Tibial artery (tissue), 4 donors: ENCODE measurements at regions not wholly inside any gene's neighbourhood (a gene's known extent, or its start where the extent isn't known, plus 50 kb on each side); places are given as distances from the start of the nearest gene placed in this dataset.

Source experiments
- DNase-seq, 2 donors: peaks; one replicate each; pipeline ENCODE4 v3.0.0-alpha.2; 2019
- H3K27ac ChIP-seq, 2 donors: fragments of 200-600 bp; sonication (generic) in 1 of 2; 1 replicate in 1 of 2; 2 replicates in 1 of 2; pipeline ENCODE4 v1.5.1; 2018 to 2019; ENCODE audit warnings: mild to moderate bottlenecking in 1 of 2
- H3K27me3 ChIP-seq, 2 donors: fragments of 200-600 bp; sonication (generic) in 1 of 2; one replicate each; pipeline versions ENCODE4 v1.5.1 to v1.6.0; 2016 to 2019
- H3K36me3 ChIP-seq, 3 donors: fragments of 200-600 bp; sonication (generic) in 2 of 3; one replicate each; pipeline ENCODE4 v1.5.1; 2016 to 2019; ENCODE audit warnings: mild to moderate bottlenecking in 2 of 3
- H3K4me1 ChIP-seq, 4 donors: fragments of 200-600 bp; sonication (generic) in 2 of 4; 1 replicate in 3 of 4; 2 replicates in 1 of 4; pipeline ENCODE4 v1.5.1; 2016 to 2019
- H3K4me3 ChIP-seq, 2 donors: fragments of 200-600 bp; sonication (generic) in 1 of 2; 1 replicate in 1 of 2; 2 replicates in 1 of 2; pipeline ENCODE4 v1.5.1; 2018 to 2019; ENCODE audit warnings: mild to moderate bottlenecking in 2 of 2
- H3K9me3 ChIP-seq, 3 donors: fragments of 200-600 bp; sonication (generic) in 1 of 3; one replicate each; pipeline ENCODE4 v1.5.1; 2016 to 2019
- CTCF ChIP-seq, 2 experiments: fragments of 200-600 bp in 1 of 2; fragments of 450-650 bp in 1 of 2; IDR thresholded peaks; one replicate each; pipeline ENCODE4 v1.5.1; 2017 to 2019; ENCODE audit warnings: antibody characterized with exemption in 2 of 2, mild to moderate bottlenecking in 1 of 2, moderate library complexity in 1 of 2
- intact Hi-C: fragments of 100-400 bp; cut with DNase I; formaldehyde crosslinking; loops from one replicate; pipeline ENCODE4 v1.15.0; 2023; ENCODE audit warnings: low total_unique reads

- no peak for DNase-seq
- no peaks in the 10 kb centered on the region for H3K4me1 ChIP-seq
- H3K4me3 ChIP-seq: no peak overlapping the region
- TF ChIP-seq CTCF (IDR thresholded peaks at IDR 0.05): no peak
- H3K9me3 ChIP-seq: no peaks in the 10 kb centered on the region
- intact Hi-C loops: no loop called here
- no peaks in the 10 kb centered on the region for H3K36me3 ChIP-seq
- no peaks in the 10 kb centered on the region for H3K27me3 ChIP-seq
- no peak overlapping the region for H3K27ac ChIP-seq
Measured at GRCh38 chr6:137952247-137952646, 85.2 kb downstream of the TNFAIP3 start.

- intact Hi-C loops: no loop called here
- Histone ChIP-seq H3K27me3 (no peaks in the 10 kb centered on the region), H3K4me1 (no peaks in the 10 kb centered on the region)
Measured at GRCh38 chr6:137953761-137954160, 86.7 kb downstream of the TNFAIP3 start.

GRCh38 chr6:137954253-137954652, 87.2 kb downstream of the TNFAIP3 start:
- no peak overlapping the region for H3K27ac ChIP-seq
- intact Hi-C loops: no loop called here
- TF ChIP-seq CTCF (IDR thresholded peaks at IDR 0.05): no peak
- H3K4me3 ChIP-seq: no peak overlapping the region
- no peaks in the 10 kb centered on the region for H3K4me1 ChIP-seq
- no peaks in the 10 kb centered on the region for H3K9me3 ChIP-seq
- no peaks in the 10 kb centered on the region for H3K27me3 ChIP-seq
- no peak for DNase-seq
- no peaks in the 10 kb centered on the region for H3K36me3 ChIP-seq

More at GRCh38 chr6:137953761-137954160, 86.7 kb downstream of the TNFAIP3 start:
- no peak for DNase-seq
- Histone ChIP-seq H3K27ac (no peak overlapping the region), H3K4me3 (no peak overlapping the region), H3K36me3 (no peaks in the 10 kb centered on the region), H3K9me3 (no peaks in the 10 kb centered on the region)
- no peak for TF ChIP-seq CTCF (IDR thresholded peaks at IDR 0.05)

GRCh38 chr6:137956098-137956488, 89.0 kb downstream of the TNFAIP3 start:
- H3K27ac ChIP-seq: no peak overlapping the region
- no peaks in the 10 kb centered on the region for H3K27me3 ChIP-seq
- H3K4me1 ChIP-seq: no peaks in the 10 kb centered on the region
- no peak overlapping the region for H3K4me3 ChIP-seq
- no peak for DNase-seq
- H3K9me3 ChIP-seq: peaks cover 0 to 4% (median 0%) of the 10 kb centered on the region in 3 donors
- TF ChIP-seq CTCF (IDR thresholded peaks at IDR 0.05): no peak
- intact Hi-C loops: no loop called here
- no peaks in the 10 kb centered on the region for H3K36me3 ChIP-seq

GRCh38 chr6:137957471-137957870, 90.4 kb downstream of the TNFAIP3 start:
- Histone ChIP-seq H3K36me3 (no peaks in the 10 kb centered on the region), H3K4me3 (no peak overlapping the region), H3K4me1 (peaks cover 0 to 7% (median 0%) of the 10 kb centered on the region in 4 donors), H3K27me3 (no peaks in the 10 kb centered on the region), H3K27ac (no peak overlapping the region), H3K9me3 (peaks cover 0 to 4% (median 0%) of the 10 kb centered on the region in 3 donors)
- no peak for DNase-seq
- intact Hi-C loops: no loop called here
- TF ChIP-seq CTCF (IDR thresholded peaks at IDR 0.05): no peak
